ENCODE measurements at regions not wholly inside any gene's neighbourhood (a gene's known extent, or its start where the extent isn't known, plus 50 kb on each side); places are given as distances from the start of the nearest gene placed in this dataset.

DNA sequence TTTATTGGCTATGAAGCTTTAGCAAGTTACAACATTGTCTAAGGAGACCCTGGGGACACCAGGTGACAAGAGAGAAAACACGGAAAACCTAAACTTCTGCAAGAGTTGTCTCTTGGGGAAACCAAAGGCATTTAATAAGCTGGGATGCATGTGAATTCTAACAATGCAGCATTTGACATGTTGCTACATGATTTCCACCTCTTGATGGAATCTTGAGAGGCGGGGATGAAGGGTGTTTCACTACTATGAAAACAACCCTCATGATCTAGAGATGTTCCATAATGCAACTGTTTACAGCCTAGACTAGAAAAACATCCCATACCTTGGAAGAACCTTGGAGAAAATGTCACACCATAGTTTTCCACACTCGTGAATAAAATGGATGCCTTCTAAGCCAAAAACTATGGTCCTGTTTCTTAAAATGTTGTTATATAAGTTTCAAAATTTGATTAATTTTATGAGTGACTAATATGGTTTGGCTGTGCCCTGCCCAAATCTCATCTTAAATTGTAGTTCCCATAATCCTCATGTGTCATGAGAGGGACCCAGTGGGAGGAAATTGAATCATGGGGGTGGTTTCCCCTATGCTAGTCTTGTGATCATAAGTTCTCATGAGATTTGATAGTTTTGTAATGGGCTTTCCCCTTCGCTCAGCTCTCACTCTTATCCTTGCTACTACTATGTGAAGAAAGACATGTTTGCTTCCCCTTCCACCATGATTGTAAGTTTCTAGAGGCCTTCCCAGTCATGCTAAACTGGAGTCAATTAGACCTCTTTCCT lies 164.6 kb downstream of the TNFSF13B start:
- TF ChIP-seq CTCF (IDR thresholded peaks at IDR 0.05 in 2 of 3, conservative IDR thresholded peaks at IDR 0.05 in 1 of 3; ENCODE audit: borderline replicate concordance in 1 of 3, insufficient read depth in 1 of 3, low read depth in 2 of 3, low read length in 2 of 3): no peak
- no peak for TF ChIP-seq TCF7L2 (IDR thresholded peaks at IDR 0.05; ENCODE audit: borderline replicate concordance, extremely low read depth, insufficient read depth, insufficient read length)
- TF ChIP-seq POLR2A (IDR thresholded peaks at IDR 0.05; ENCODE audit: borderline replicate concordance, extremely low read depth, insufficient read depth, insufficient read length): no peak
- TF ChIP-seq ZNF274 (IDR thresholded peaks at IDR 0.05; ENCODE audit: low read depth, low read length): no peak
- TF ChIP-seq POLR2AphosphoS5 (IDR thresholded peaks at IDR 0.05; ENCODE audit: low read depth, low read length): no peak
- TF ChIP-seq SIN3A (IDR thresholded peaks at IDR 0.05; ENCODE audit: low read depth): no peak
- TF ChIP-seq, protein P1, sequence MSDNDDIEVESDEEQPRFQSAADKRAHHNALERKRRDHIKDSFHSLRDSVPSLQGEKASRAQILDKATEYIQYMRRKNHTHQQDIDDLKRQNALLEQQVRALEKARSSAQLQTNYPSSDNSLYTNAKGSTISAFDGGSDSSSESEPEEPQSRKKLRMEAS (IDR thresholded peaks at IDR 0.05): no peak
- TF ChIP-seq, protein P2, sequence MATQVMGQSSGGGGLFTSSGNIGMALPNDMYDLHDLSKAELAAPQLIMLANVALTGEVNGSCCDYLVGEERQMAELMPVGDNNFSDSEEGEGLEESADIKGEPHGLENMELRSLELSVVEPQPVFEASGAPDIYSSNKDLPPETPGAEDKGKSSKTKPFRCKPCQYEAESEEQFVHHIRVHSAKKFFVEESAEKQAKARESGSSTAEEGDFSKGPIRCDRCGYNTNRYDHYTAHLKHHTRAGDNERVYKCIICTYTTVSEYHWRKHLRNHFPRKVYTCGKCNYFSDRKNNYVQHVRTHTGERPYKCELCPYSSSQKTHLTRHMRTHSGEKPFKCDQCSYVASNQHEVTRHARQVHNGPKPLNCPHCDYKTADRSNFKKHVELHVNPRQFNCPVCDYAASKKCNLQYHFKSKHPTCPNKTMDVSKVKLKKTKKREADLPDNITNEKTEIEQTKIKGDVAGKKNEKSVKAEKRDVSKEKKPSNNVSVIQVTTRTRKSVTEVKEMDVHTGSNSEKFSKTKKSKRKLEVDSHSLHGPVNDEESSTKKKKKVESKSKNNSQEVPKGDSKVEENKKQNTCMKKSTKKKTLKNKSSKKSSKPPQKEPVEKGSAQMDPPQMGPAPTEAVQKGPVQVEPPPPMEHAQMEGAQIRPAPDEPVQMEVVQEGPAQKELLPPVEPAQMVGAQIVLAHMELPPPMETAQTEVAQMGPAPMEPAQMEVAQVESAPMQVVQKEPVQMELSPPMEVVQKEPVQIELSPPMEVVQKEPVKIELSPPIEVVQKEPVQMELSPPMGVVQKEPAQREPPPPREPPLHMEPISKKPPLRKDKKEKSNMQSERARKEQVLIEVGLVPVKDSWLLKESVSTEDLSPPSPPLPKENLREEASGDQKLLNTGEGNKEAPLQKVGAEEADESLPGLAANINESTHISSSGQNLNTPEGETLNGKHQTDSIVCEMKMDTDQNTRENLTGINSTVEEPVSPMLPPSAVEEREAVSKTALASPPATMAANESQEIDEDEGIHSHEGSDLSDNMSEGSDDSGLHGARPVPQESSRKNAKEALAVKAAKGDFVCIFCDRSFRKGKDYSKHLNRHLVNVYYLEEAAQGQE (IDR thresholded peaks at IDR 0.05; ENCODE audit: low read depth): no peak
- no peak for TF ChIP-seq EZH2 (IDR thresholded peaks at IDR 0.05)
- no peak for TF ChIP-seq EZH2phosphoT487 (IDR thresholded peaks at IDR 0.05; ENCODE audit: borderline replicate concordance)
- TF ChIP-seq RAD21 (IDR thresholded peaks at IDR 0.05; ENCODE audit: low read depth): no peak
- no peak for TF ChIP-seq SRF (IDR thresholded peaks at IDR 0.05; ENCODE audit: low read depth)
- TF ChIP-seq YY1 (IDR thresholded peaks at IDR 0.05; ENCODE audit: extremely low read depth, insufficient replicate concordance, low read depth, low read length): no peak

Measured in HCT116 (cell line).